ENCODE measurements at regions not wholly inside any gene's neighbourhood (a gene's known extent, or its start where the extent isn't known, plus 50 kb on each side); places are given as distances from the start of the nearest gene placed in this dataset.

GRCh38 chr2:239700686-239701345, 300.0 kb upstream of the HDAC4 start:
- DNase-seq, result no peak

- no peak for DNase-seq
Measured at GRCh38 chr2:239697399-239698164, 296.8 kb upstream of the HDAC4 start.

GRCh38 chr2:239696559-239697207, 295.9 kb upstream of the HDAC4 start:
- DNase-seq, result no peak

GRCh38 chr2:239695728-239696240, 295.0 kb upstream of the HDAC4 start:
- no peak for DNase-seq

- no peak for DNase-seq
Measured at GRCh38 chr2:239695106-239695727, 294.4 kb upstream of the HDAC4 start.

- DNase-seq, result no peak
Measured at GRCh38 chr2:239694487-239694886, 293.7 kb upstream of the HDAC4 start.

- DNase-seq, result no peak
Measured at GRCh38 chr2:239693761-239694415, 293.1 kb upstream of the HDAC4 start.

GRCh38 chr2:239693330-239693729, 292.5 kb upstream of the HDAC4 start:
- DNase-seq, result no peak

- DNase-seq, result no peak
Measured at GRCh38 chr2:239692919-239693318, 292.1 kb upstream of the HDAC4 start.

- no peak for DNase-seq
Measured at GRCh38 chr2:239692362-239692851, 291.6 kb upstream of the HDAC4 start.

- no peak for DNase-seq
Measured at GRCh38 chr2:239691720-239692119, 290.9 kb upstream of the HDAC4 start.

- DNase-seq, result no peak
Measured at GRCh38 chr2:239690651-239691631, 290.1 kb upstream of the HDAC4 start.

GRCh38 chr2:239689985-239690384, 289.2 kb upstream of the HDAC4 start:
- DNase-seq, result no peak

- DNase-seq, result no peak
Measured at GRCh38 chr2:239689410-239689809, 288.6 kb upstream of the HDAC4 start.

GRCh38 chr2:239688840-239689239, 288.0 kb upstream of the HDAC4 start:
- no peak for DNase-seq

GRCh38 chr2:239688122-239688681, 287.4 kb upstream of the HDAC4 start:
- no peak for DNase-seq

GRCh38 chr2:239687441-239687840, 286.6 kb upstream of the HDAC4 start:
- DNase-seq, result no peak

GRCh38 chr2:239685965-239686364, 285.1 kb upstream of the HDAC4 start:
- DNase-seq, result no peak

GRCh38 chr2:239685556-239685955, 284.7 kb upstream of the HDAC4 start:
- no peak for DNase-seq

- no peak for DNase-seq
Measured at GRCh38 chr2:239684996-239685395, 284.2 kb upstream of the HDAC4 start.

GRCh38 chr2:239684271-239684810, 283.5 kb upstream of the HDAC4 start:
- DNase-seq, result no peak

All from activated naive CD4-positive, alpha-beta T cell (primary cell).